Kidney epithelial cell (primary cell): ENCODE measurements at regions not wholly inside any gene's neighbourhood (a gene's known extent, or its start where the extent isn't known, plus 50 kb on each side); places are given as distances from the start of the nearest gene placed in this dataset.

Experiments used
- DNase-seq: peaks from one replicate; pipeline ENCODE4 v3.0.0-alpha.2; 2010; ENCODE audit warnings: low read depth
- H3K27me3 ChIP-seq: 2 replicates; pipeline ENCODE4 v1.6.0; 2011; ENCODE audit warnings: low read length; ENCODE audit not compliant: control insufficient read depth, insufficient read depth
- H3K36me3 ChIP-seq: 2 replicates; pipeline ENCODE4 v1.5.1; 2011; ENCODE audit warnings: low read length; ENCODE audit not compliant: control insufficient read depth, insufficient read depth
- H3K4me3 ChIP-seq: 2 replicates; pipeline ENCODE4 v1.5.1; 2011; ENCODE audit warnings: low read depth, mild to moderate bottlenecking, control low read depth, low read length
- CTCF ChIP-seq: IDR thresholded peaks from 2 replicates; pipeline ENCODE4 v1.5.1; 2011; ENCODE audit warnings: mild to moderate bottlenecking, moderate library complexity, low read length, control low read depth, inconsistent platforms; ENCODE audit not compliant: insufficient read depth, poor library complexity, severe bottlenecking

- Histone ChIP-seq H3K4me3 (no peak overlapping the region), H3K36me3 (no peaks in the 10 kb centered on the region), H3K27me3 (no peaks in the 10 kb centered on the region)
- no peak for DNase-seq
- TF ChIP-seq CTCF: no peak
These were observed 503.8 kb downstream of the NXPH1 start for GRCh38 chr7:8937204-8937603.

- no peaks in the 10 kb centered on the region for H3K36me3 ChIP-seq
- DNase-seq: no peak
- no peak overlapping the region for H3K4me3 ChIP-seq
- H3K27me3 ChIP-seq: no peaks in the 10 kb centered on the region
- TF ChIP-seq CTCF: no peak
These were observed 504.8 kb downstream of the NXPH1 start for GRCh38 chr7:8938044-8938805.

GRCh38 chr7:8939446-8939845 is 506.0 kb downstream of the NXPH1 start:
- no peak for TF ChIP-seq CTCF
- H3K27me3 ChIP-seq: no peaks in the 10 kb centered on the region
- no peaks in the 10 kb centered on the region for H3K36me3 ChIP-seq
- DNase-seq: no peak
- no peak overlapping the region for H3K4me3 ChIP-seq

GRCh38 chr7:8963722-8964121 is 530.3 kb downstream of the NXPH1 start:
- Histone ChIP-seq H3K27me3 (no peaks in the 10 kb centered on the region), H3K36me3 (no peaks in the 10 kb centered on the region), H3K4me3 (no peak overlapping the region)
- no peak for DNase-seq
- TF ChIP-seq CTCF: no peak

- H3K27me3 ChIP-seq: no peaks in the 10 kb centered on the region
- no peak overlapping the region for H3K4me3 ChIP-seq
- no peaks in the 10 kb centered on the region for H3K36me3 ChIP-seq
- TF ChIP-seq CTCF: no peak
- no peak for DNase-seq
These were observed 531.8 kb downstream of the NXPH1 start for GRCh38 chr7:8965177-8965576.

- DNase-seq: no peak
- no peaks in the 10 kb centered on the region for H3K27me3 ChIP-seq
- H3K4me3 ChIP-seq: no peak overlapping the region
- H3K36me3 ChIP-seq: no peaks in the 10 kb centered on the region
- no peak for TF ChIP-seq CTCF
These were observed 540.2 kb downstream of the NXPH1 start for GRCh38 chr7:8973601-8974000.
